Mammary epithelial cell (primary cell): ENCODE measurements at regions not wholly inside any gene's neighbourhood (a gene's known extent, or its start where the extent isn't known, plus 50 kb on each side); places are given as distances from the start of the nearest gene placed in this dataset.

Experiments
- CTCF ChIP-seq, 2 donors: IDR thresholded peaks in 1 of 2; conservative IDR thresholded peaks in 1 of 2; 2 replicates each; pipeline ENCODE4 v1.5.1; 2011 to 2012; ENCODE audit warnings: inconsistent platforms in 2 of 2, low read length in 2 of 2, mild to moderate bottlenecking in 2 of 2, control low read depth in 1 of 2, low read depth in 1 of 2; ENCODE audit not compliant: insufficient read depth in 1 of 2; ENCODE audit errors: extremely low read depth in 1 of 2
- EZH2 ChIP-seq: IDR thresholded peaks from 2 replicates; pipeline ENCODE4 v1.6.1; 2012; ENCODE audit warnings: low read length, inconsistent platforms, borderline replicate concordance

GRCh38 chr6:119608994-119609393, 259.4 kb upstream of the MAN1A1 start:
- TF ChIP-seq CTCF (conservative IDR thresholded peaks at IDR 0.05 in 1 of 2, IDR thresholded peaks at IDR 0.05 in 1 of 2; ENCODE audit: extremely low read depth in 1 of 2, insufficient read depth in 1 of 2, low read depth in 1 of 2, low read length in 2 of 2) (no peak), EZH2 (no peak)
